HG02678 (cell line): ENCODE measurements at regions not wholly inside any gene's neighbourhood (a gene's known extent, or its start where the extent isn't known, plus 50 kb on each side); places are given as distances from the start of the nearest gene placed in this dataset.

Experiments used
- ATAC-seq: cut with Tn5 transposase; IDR thresholded peaks from one replicate; pipeline ENCODE4 v1.9.1; 2021; ENCODE audit warnings: mild to moderate bottlenecking, moderate library complexity; ENCODE audit not compliant: unreplicated experiment

DNA sequence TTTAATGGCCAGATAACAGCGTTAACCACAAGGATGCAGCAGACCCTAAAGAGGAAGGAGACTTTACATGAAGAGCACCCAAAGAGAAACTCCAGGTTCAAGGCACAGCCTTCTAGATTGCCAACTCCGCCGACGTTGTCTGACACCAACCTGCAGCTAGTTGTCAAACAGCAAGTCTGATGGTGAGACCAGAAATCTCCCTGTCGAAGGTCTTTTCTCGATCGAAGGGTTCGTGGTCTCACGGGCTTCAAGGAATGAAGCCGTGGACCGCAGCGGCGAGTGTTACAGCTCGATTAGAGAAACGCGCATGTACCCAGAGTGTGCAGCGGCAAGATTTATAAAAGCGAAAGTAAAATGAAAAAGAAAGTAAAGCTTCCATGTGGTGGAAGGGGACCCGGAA, 656.3 kb downstream of the XIRP2 start:
- ATAC-seq: no peak

DNA sequence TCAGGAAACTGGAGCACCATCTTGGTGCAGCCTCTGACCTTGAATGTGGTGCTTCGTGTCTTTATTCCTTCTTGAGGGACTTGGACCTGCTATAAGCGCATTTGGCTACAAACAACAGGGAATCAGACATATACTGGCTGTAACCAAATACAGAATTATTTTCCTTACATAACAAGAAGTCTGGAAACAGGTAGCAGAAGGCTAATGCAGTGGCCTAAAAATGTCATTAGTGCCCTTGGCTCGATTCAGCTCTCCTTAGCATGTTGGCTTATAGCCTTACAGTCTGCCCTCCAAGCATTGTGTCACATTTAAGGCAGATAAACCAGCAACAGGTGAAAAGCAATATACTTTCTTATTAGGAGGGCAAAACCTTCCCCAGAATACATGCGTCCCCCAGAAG, 655.4 kb downstream of the XIRP2 start:
- ATAC-seq: no peak

GRCh38 chr2:167537743-167538142, 649.5 kb downstream of the XIRP2 start:
- no peak for ATAC-seq

GRCh38 chr2:167534443-167534842, 646.2 kb downstream of the XIRP2 start:
- ATAC-seq: no peak

DNA sequence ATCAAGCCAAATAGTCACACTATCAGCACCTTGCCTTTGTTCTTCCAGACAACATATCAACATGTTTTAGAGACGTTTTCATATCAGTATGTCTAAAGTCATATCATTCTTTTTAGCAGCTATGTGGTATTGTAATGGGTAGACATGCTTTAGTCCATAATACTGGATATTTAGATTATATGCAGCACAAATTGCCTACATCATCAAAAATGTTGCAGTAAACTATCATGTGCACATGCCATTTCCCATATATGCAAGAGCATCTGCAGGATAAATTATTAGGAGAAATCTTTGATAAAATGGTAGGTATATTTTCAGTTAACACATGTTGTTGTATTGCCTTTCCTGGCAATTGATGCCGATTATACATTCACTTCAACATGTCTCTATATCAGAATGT, 636.5 kb downstream of the XIRP2 start:
- ATAC-seq: no peak

GRCh38 chr2:167510071-167510759, 621.9 kb downstream of the XIRP2 start:
- no peak for ATAC-seq

GRCh38 chr2:167509586-167509985, 621.3 kb downstream of the XIRP2 start:
- no peak for ATAC-seq

DNA sequence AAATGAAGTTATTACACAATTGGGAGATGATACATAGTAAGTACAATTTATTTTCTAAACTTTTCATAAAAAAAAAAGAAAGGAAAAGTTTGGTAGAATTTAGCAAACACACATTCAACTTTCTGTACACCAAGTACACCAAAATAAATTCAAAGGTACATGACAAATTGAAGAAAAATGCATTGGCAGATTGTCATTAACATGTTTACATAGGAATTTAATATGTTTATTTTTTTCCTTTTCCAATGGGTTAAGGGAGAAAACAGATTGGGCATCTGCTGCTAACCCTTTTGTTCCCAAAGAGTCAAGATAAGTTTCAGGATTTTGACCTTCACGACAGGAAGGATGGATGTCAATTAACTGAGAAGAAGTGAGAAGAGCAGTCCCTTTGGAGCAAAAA, 620.4 kb downstream of the XIRP2 start:
- ATAC-seq: no peak

- no peak for ATAC-seq
Observed at GRCh38 chr2:167506395-167506794, 618.1 kb downstream of the XIRP2 start.

GRCh38 chr2:167504695-167505094, 616.4 kb downstream of the XIRP2 start:
- ATAC-seq: no peak

DNA sequence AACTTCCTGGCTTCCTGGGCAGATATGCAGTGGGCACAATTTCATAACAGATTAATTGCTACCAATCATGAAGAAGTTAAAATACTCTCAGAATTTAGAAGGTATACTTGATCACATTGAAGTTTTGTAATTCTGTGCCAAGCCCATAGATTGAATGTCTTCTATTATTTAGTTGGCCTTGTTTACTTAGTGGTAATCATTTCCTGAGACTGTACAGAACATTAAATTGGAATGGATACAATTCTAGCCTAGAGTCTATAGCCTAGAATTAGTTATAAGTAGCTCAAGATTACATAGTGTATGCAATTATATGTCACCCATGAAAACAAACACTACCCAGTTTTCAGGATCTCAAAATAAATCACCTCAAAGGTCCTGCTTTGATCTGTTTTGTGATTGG, 615.8 kb downstream of the XIRP2 start:
- no peak for ATAC-seq

GRCh38 chr2:167501618-167502017, 613.3 kb downstream of the XIRP2 start:
- ATAC-seq: no peak

GRCh38 chr2:167493862-167494261, 605.6 kb downstream of the XIRP2 start:
- no peak for ATAC-seq

DNA sequence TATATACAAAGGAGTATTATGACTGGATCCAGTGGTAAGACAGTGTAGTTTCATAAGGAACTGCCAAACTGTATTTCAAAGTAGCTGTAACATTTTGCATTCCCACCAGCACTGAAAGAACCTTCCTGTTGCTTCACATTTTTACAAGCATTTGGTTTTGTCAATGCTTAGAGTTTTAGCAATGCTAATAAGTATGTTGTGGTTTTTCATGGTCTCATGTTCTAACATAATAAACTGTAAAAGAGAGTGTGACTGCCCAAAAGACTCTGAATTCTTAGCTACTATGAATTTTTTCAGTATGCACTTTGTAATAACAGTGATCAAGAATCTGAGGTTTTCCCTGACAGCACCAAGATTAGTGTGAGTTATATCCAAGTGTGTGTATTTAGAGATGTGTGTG, 604.2 kb downstream of the XIRP2 start:
- no peak for ATAC-seq

DNA sequence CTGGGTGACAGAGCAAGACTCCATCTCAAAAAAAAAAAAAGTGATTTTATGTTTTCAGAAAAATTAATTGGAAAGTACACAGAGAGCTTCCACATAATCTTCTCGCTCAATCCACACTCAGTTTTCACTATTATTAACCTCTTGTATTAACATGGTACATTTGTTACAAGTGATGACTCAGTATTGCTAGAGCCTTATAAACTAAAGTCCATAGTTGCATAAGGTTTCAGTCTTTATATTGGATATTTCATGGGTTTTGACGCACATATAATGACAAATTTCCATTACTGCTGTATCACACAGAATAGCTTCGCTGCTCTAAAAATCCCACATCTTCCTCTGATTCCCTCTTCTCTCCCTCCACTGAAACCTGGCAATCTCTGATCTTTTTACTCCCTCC, 603.5 kb downstream of the XIRP2 start:
- no peak for ATAC-seq

- no peak for ATAC-seq
Observed at GRCh38 chr2:167490455-167490854, 602.2 kb downstream of the XIRP2 start.

DNA sequence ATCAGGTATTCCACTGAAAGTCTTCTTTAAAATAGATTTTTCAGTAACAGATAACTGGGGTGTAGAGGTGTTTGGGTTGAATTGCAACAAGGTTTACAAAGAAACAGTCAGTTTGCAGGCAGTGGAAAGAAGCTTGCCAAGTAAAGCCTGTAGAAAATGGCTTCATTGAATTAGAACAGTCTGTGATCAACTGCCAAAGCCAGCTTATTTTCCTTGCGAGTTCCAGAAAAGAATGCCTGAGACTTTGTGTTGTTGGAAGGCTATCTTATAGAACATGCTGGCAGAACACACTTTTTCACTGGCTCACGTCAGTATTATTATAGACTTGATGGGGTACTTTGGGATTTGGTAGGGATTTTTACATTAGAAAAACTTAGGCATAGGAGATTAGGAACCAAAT, 601.0 kb downstream of the XIRP2 start:
- ATAC-seq: no peak

DNA sequence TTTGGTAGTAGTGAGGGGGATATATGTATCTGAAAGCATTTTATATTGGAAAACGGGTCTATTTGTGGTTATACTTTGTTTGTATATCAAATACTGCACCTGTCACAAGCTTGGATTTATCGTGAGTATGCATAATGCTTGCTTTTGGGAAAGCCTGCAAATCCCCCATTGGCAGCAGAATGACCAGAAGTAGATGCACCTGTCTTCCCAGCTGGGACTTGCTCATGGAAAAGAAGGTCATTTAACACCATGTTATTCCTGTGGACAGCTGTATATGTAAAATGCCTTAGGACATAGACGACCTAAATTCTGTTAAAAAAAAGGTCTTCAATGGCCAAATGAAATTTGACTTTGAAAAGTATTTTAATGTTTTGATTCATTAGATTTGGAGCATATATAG, 599.4 kb downstream of the XIRP2 start:
- ATAC-seq: no peak

GRCh38 chr2:167484875-167485274, 596.6 kb downstream of the XIRP2 start:
- no peak for ATAC-seq

GRCh38 chr2:167480986-167481309, 592.7 kb downstream of the XIRP2 start:
- ATAC-seq: no peak

GRCh38 chr2:167480232-167480985, 592.1 kb downstream of the XIRP2 start:
- ATAC-seq: no peak

DNA sequence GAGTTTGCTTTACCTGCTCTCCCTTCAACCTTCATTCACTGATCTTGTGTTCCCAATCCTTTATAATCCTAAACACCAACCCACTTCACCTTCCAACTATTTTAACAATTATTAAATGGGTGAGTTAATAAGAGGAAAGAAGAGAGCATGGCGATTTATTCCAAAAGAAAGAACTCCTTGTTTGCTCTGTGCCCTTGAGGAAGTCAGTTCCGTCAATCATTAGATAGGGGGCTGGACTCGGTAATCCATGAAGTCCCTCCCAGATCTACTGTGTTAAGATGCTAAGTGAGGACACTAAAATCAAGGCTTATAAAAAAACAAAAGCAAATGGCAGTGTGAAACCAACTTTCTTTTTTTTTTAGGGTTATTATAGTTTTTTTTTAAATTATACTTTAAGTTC, 589.9 kb downstream of the XIRP2 start:
- no peak for ATAC-seq

- no peak for ATAC-seq
Observed at GRCh38 chr2:167475791-167476190, 587.5 kb downstream of the XIRP2 start.
